GM21576 (cell line): ENCODE measurements at regions not wholly inside any gene's neighbourhood (a gene's known extent, or its start where the extent isn't known, plus 50 kb on each side); places are given as distances from the start of the nearest gene placed in this dataset.
"Not testable (repeated sequence)": the region's sequence is repeated elsewhere in the genome, so short reads cannot be mapped to it uniquely, and the experiment has no call there.

Source experiments
- ATAC-seq: cut with Tn5 transposase; IDR thresholded peaks from one replicate; pipeline ENCODE4 v1.9.1; 2021; ENCODE audit warnings: mild to moderate bottlenecking, moderate library complexity; ENCODE audit not compliant: unreplicated experiment

DNA sequence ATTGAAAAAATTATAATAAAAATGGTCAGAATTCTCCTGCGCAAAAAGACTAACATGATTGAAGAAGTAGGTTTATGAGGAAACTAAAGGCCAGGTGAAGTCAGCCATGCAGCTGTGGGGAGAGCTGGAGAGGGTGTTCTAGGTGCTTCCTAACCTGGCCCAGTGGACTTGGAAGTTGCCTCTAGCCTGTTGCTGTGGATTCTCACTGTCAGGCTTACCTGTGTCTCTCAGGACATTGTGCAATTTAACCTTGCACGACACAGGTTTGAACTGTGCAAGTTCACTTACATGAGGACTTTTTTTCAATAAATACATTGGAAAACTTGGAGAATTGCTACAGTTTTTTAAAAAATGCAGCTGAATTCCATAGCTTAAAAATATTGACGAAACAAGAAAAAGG lies 266.4 kb downstream of the CXCL12 start:
- ATAC-seq: no peak

- no peak for ATAC-seq
Observed at GRCh38 chr10:44116474-44116873, 268.4 kb downstream of the CXCL12 start.

GRCh38 chr10:44115516-44115915 lies 269.4 kb downstream of the CXCL12 start:
- ATAC-seq: no peak

DNA sequence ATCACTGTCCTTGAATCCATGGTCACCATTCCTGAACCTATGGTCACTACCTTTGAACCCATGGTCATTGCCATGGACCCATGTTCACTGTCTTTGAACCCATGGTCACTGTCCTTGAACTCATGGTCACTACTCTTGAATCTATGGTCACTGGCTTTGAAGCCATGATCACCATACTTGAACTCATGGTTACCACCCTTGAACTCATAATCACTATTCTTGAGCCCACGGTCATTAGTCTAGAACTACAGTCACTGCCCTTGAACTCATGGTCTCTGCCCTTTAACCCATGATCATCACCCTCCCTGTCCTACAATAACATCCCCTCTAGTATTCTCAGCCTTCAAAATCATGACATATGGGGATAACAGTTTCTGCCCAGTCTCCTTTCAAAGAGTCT lies 270.5 kb downstream of the CXCL12 start:
- no peak for ATAC-seq

GRCh38 chr10:44112280-44112679 lies 272.6 kb downstream of the CXCL12 start:
- not testable (repeated sequence) for ATAC-seq

- no peak for ATAC-seq
Observed at GRCh38 chr10:44105696-44106095, 279.2 kb downstream of the CXCL12 start.

DNA sequence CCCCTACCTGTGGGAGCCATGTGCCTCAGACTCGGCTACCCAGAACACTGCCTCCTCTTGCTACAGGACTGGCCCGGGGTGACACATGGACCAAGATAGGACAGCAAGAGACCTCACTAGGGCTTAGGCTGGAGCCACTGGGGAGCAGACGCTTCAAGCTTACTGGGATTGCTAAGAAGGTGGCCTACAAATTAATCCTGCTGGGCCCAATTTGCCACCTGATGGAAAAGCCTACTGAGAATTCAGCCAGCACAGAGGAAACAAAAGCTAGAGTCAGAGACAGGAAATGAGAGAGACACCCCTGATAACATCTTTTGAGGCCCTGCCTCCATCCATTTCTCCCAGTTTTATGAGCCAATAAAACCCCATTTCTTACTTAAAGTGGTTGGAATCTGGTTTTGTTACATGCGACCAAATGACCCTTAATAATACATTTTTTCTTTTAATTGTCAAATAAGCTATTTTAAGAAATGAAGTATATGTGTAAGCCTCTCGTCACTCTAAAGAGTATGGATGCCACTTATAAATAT lies 282.1 kb downstream of the CXCL12 start:
- no peak for ATAC-seq

DNA sequence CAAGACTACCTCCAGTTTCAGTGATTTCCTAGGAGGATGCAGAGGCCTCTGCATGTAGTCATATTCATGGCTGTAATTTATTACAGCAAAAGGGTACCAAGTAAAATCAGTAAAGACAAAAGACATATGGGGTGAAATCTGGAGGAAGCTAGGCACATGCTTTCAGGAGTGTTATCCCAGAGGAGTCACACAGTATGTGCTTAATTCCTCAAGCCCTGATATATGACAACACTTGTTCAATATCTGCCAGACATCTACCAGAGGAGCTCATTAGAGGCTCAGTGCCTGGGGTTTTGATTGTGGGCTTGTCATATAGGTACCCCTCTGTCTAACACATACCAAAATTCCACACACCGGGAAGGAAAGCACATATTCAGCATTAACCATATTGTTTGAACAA lies 283.8 kb downstream of the CXCL12 start:
- no peak for ATAC-seq

DNA sequence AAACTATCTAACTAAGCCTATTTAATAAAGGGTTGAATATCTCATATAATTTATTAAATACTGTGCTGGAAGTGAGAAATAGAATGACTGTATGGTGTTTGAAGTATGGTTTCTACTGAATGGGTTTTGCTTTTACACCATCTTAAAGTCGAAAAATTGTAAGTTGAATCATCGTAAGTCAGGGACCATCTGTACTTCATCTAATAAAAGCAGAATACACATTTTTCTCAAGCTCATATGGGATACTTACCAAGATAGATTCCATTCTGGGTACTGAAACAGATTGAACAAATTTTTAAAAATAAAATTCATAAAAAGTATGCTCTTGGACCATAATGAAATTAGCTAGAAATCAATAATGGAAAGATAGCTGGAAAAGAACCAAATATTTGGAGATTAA lies 285.4 kb downstream of the CXCL12 start:
- ATAC-seq: no peak

- ATAC-seq: not testable (repeated sequence)
Observed at GRCh38 chr10:44096217-44096616, 288.7 kb downstream of the CXCL12 start.

GRCh38 chr10:44089671-44090070 lies 295.2 kb downstream of the CXCL12 start:
- ATAC-seq: no peak

- no peak for ATAC-seq
Observed at GRCh38 chr10:44087403-44087802, 297.5 kb downstream of the CXCL12 start.

GRCh38 chr10:44083719-44084400 lies 301.0 kb downstream of the CXCL12 start:
- no peak for ATAC-seq

GRCh38 chr10:44071479-44071878 lies 313.4 kb downstream of the CXCL12 start:
- no peak for ATAC-seq

GRCh38 chr10:44070282-44070681 lies 314.6 kb downstream of the CXCL12 start:
- no peak for ATAC-seq

DNA sequence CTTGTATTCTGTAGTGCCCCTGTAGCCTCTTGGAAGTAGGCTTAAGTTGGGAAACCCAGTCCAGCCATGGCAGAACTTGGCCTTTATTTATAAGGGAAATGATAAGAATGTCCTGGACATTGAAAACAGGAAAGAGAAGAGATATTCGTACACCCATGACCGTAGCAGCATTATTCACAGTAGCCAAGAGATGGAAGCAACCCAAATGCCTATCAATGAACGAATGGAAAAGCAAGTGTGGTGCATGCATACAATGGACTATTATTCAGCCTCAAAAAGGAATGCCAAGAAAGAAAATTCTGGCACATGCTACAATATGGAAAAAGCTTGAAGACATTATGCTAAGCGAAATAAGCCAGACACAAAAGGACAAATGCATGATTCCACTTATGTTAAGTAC lies 315.3 kb downstream of the CXCL12 start:
- ATAC-seq: no peak

DNA sequence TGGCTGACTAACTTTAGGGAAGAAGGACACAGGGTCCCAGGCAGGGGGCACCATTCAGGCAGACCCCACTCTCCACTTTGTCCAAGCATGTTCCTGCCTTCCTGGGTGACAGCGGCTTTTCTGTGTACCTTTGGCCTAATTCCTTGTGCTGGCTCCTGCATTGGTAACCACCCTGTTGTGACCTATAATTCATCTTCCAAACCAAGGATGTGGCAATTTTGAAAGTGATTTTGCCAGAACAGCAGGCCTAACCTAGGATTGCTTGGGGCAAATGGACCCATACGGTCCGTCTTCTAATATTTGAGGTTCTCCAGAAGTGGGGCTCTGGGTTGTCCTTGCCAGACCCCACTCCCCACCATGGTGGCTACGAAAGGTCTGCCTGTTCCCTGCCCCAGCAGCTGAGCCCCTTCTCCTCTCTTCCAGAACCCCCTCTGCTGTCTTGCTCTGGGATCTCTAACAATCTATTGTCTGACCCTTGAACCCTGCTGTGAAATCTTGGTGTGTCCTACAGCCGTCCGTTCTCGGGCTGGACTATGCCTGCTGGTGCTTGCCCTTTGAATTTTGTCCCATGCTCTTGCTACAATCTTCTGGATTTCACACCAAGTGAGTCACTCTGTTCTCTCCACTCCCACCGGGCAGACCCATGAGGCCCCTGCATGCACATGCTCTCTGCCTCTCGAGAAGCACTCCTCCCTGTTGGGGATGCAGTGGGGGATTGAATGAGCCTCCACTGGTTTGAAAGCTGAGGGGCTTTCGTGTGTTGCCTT lies 316.0 kb downstream of the CXCL12 start:
- no peak for ATAC-seq

GRCh38 chr10:44067432-44067831 lies 317.5 kb downstream of the CXCL12 start:
- no peak for ATAC-seq

- no peak for ATAC-seq
Observed at GRCh38 chr10:44066527-44067255, 318.2 kb downstream of the CXCL12 start.

GRCh38 chr10:44065788-44066526 lies 318.9 kb downstream of the CXCL12 start:
- ATAC-seq: no peak
